AG04450 (cell line): ENCODE measurements at regions not wholly inside any gene's neighbourhood (a gene's known extent, or its start where the extent isn't known, plus 50 kb on each side); places are given as distances from the start of the nearest gene placed in this dataset.

ENCODE experiments used
- CTCF ChIA-PET: fragments of 300-600, 350-600 bp; formaldehyde crosslinking; extraction: SDS; loops from one replicate; lab custom pipeline; 2022; ENCODE audit warnings: antibody characterized with exemption, inconsistent platforms; lab: Charles Lee
- POLR2A ChIA-PET: fragments of 350-600 bp; formaldehyde crosslinking; extraction: SDS; loops from one replicate; lab custom pipeline; 2021; ENCODE audit warnings: antibody characterized with exemption, inconsistent platforms; lab: Yijun Ruan, JAX
- DNase-seq: peaks from one replicate; pipeline ENCODE4 v3.0.0-alpha.2; 2011; ENCODE audit warnings: low read depth, low spot score
- H3K27ac ChIP-seq: one replicate; pipeline ENCODE4 v1.5.1; 2012; ENCODE audit warnings: low read depth, low read length, control low read depth
- H3K27me3 ChIP-seq: one replicate; pipeline ENCODE4 v1.6.0; 2012; ENCODE audit warnings: low read length; ENCODE audit not compliant: control insufficient read depth, insufficient read depth
- H3K4me3 ChIP-seq: 2 replicates; pipeline ENCODE4 v1.5.1; 2011; ENCODE audit warnings: mild to moderate bottlenecking, low read depth, low read length, control low read depth
- H3K9me3 ChIP-seq: 2 replicates; pipeline ENCODE4 v1.5.1; 2012; ENCODE audit warnings: low read length; ENCODE audit not compliant: control insufficient read depth, insufficient read depth
- TF ChIP-seq, protein P1 (sequence below): IDR thresholded peaks from 2 replicates; pipeline ENCODE4 v1.5.1; 2011; ENCODE audit warnings: low read depth, low read length, control low read depth, inconsistent platforms

- no peak for DNase-seq
- TF ChIP-seq, protein P1, sequence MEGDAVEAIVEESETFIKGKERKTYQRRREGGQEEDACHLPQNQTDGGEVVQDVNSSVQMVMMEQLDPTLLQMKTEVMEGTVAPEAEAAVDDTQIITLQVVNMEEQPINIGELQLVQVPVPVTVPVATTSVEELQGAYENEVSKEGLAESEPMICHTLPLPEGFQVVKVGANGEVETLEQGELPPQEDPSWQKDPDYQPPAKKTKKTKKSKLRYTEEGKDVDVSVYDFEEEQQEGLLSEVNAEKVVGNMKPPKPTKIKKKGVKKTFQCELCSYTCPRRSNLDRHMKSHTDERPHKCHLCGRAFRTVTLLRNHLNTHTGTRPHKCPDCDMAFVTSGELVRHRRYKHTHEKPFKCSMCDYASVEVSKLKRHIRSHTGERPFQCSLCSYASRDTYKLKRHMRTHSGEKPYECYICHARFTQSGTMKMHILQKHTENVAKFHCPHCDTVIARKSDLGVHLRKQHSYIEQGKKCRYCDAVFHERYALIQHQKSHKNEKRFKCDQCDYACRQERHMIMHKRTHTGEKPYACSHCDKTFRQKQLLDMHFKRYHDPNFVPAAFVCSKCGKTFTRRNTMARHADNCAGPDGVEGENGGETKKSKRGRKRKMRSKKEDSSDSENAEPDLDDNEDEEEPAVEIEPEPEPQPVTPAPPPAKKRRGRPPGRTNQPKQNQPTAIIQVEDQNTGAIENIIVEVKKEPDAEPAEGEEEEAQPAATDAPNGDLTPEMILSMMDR: no peak
- H3K27ac ChIP-seq: no peak overlapping the region
- H3K9me3 ChIP-seq: no peaks in the 10 kb centered on the region
- H3K4me3 ChIP-seq: no peak overlapping the region
- CTCF ChIA-PET: no interaction called here
- no peaks in the 10 kb centered on the region for H3K27me3 ChIP-seq
- POLR2A ChIA-PET: no interaction called here
These were observed 332.3 kb upstream of the HTR2C start for GRCh38 chrX:114251575-114251974.

DNA sequence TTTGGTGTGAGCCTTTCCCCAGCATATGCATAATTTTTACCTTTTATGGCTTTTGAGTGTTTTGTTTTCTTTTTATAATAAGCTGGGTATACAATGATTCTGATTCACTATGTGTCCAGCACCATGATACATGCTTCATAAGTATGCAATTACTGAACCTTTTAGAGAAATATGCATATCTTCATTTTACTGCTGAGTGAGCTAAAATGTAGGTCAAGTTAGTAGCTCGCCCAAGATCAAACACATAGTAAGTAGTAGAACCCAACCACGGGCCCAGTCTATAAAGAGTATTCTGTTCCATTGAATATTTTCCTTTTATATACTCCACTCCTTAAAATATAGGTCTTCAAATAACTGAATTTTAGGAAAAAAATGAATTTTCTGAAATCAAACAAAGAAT lies 362.4 kb upstream of the HTR2C start:
- TF ChIP-seq, protein P1: no peak
- Histone ChIP-seq H3K4me3 (no peak overlapping the region), H3K27ac (no peak overlapping the region), H3K27me3 (no peaks in the 10 kb centered on the region), H3K9me3 (no peaks in the 10 kb centered on the region)
- ChIA-PET POLR2A (no interaction called here), CTCF (no interaction called here)
- DNase-seq: no peak

- TF ChIP-seq, protein P1: no peak
- POLR2A ChIA-PET: no interaction called here
- CTCF ChIA-PET: no interaction called here
- Histone ChIP-seq H3K27ac (no peak overlapping the region), H3K9me3 (peaks cover 3% of the 10 kb centered on the region; the same call in 1 of the 2 replicates), H3K27me3 (no peaks in the 10 kb centered on the region), H3K4me3 (no peak overlapping the region)
- DNase-seq: no peak
These were observed 373.0 kb upstream of the HTR2C start for GRCh38 chrX:114210879-114211278.

- Histone ChIP-seq H3K9me3 (no peaks in the 10 kb centered on the region), H3K27ac (no peak overlapping the region), H3K27me3 (no peaks in the 10 kb centered on the region), H3K4me3 (no peak overlapping the region)
- DNase-seq: no peak
- CTCF ChIA-PET: no interaction called here
- TF ChIP-seq, protein P1: no peak
- POLR2A ChIA-PET: no interaction called here
These were observed 382.3 kb upstream of the HTR2C start for GRCh38 chrX:114201622-114202021.

- Histone ChIP-seq H3K9me3 (no peaks in the 10 kb centered on the region; the same call in 1 of the 2 replicates), H3K4me3 (no peak overlapping the region), H3K27ac (no peak overlapping the region), H3K27me3 (no peaks in the 10 kb centered on the region)
- no peak for DNase-seq
- ChIA-PET POLR2A (no interaction called here), CTCF (no interaction called here)
- TF ChIP-seq, protein P1: no peak
These were observed 402.7 kb upstream of the HTR2C start for GRCh38 chrX:114181195-114181594.
